ENCODE measurements at regions not wholly inside any gene's neighbourhood (a gene's known extent, or its start where the extent isn't known, plus 50 kb on each side); places are given as distances from the start of the nearest gene placed in this dataset.

DNA sequence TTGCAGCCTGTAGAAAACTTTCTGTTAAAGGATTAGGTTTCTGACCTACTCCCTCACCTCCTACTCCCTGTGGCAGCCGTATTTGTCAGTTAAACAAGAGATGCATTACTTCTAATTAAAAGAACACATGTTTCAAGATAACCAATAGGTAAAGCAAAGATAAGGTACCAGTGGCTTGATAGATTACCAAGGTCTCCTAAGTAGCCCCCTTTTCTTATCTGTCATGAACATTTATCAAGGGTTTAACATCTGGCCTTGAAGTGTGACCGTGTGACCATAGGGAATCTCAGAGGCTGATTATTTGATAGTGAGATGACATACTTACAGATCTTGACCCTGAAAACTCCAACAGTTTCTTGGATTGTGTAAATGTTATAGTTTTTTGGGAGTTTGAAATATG is 764.0 kb upstream of the EDIL3 start:
- DNase-seq (ENCODE audit: low read depth, low spot score) = no peak
- H3K4me3 ChIP-seq (ENCODE audit: low read length) = no peak overlapping the region

DNA sequence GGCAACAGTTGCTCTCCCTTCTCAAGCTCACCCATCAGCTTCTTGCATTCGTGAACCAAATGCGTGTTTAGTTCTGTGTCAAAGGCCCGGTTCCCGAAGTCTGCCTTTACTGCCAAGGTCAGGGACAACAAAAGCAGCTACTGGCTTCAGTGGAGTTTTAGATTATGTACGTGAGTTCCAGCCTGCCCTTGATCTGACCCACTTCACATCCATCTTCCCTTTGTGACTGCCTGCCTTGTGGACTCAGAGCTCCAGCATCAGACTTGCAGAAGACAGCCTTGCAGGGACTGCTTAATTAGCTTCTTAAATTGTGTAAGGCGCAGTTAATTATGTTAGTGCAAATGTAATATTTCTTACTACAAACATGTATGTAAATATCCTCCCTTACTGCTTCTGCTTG is 774.7 kb upstream of the EDIL3 start:
- H3K4me3 ChIP-seq (ENCODE audit: low read length) = no peak overlapping the region
- DNase-seq (ENCODE audit: low read depth, low spot score) = no peak

DNA sequence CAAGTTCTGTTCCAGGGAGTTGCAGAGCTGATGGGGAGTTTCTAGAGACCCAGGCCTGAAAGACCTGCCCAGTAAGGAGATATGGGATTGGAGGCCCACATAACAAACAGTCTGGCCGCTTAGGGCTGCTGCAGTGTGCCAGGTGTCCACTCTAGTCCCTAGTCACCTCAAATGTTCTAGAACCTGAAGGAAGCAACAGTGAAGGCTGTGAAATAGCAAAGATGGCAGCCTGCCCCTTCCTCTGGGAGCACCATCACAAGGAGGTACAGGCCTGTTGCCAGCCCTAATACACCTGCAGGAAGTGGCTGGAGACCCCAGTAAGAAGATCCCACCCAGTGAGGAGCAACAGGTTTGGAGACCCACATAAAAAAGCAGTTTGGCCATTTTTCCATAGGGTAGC is 783.8 kb upstream of the EDIL3 start:
- no peak for DNase-seq (ENCODE audit: low read depth, low spot score)
- H3K4me3 ChIP-seq (ENCODE audit: low read length) = no peak overlapping the region

DNA sequence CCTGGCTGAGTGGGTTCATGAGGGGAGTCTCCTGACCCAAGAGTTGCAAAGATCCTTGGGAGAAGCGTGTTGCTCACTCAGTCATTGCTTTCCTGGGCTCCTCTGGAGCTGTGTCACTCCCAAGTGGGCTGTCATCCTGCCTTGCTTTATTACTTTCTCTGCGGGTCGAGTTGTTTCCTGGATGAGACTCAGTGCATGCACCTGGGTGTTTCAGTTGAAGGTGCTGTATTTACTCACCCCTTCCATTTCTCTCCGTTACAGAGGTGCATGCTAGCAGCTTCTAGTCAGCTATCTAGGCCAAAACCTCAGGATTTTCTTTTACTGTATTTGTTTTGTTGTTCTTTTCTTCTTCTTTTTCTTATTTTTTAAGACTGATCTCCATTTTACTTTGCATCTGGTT is 785.5 kb upstream of the EDIL3 start:
- H3K4me3 ChIP-seq (ENCODE audit: low read length) = no peak overlapping the region
- peak; percentile 1 for DNase-seq (ENCODE audit: low read depth, low spot score)

DNA sequence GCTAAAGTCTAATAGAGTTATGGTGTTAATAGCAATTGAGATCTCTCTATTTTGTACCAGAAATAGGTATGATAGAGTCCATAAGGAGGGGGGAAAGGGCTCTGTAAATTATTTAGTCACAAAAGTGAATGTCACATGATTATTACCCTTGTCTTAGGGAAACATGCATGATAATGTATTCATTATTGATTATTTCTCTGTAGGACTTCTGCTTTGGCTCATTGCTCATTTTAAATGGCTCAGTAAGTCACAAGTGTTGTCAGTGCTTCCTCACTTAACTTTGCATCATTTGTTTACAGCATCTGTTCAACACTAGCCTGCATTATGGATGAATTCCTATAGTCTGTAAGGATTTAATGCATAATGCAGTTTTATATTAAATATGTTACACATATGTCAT is 788.8 kb upstream of the EDIL3 start:
- no peak overlapping the region for H3K4me3 ChIP-seq (ENCODE audit: low read length)
- DNase-seq (ENCODE audit: low read depth, low spot score) = no peak

DNA sequence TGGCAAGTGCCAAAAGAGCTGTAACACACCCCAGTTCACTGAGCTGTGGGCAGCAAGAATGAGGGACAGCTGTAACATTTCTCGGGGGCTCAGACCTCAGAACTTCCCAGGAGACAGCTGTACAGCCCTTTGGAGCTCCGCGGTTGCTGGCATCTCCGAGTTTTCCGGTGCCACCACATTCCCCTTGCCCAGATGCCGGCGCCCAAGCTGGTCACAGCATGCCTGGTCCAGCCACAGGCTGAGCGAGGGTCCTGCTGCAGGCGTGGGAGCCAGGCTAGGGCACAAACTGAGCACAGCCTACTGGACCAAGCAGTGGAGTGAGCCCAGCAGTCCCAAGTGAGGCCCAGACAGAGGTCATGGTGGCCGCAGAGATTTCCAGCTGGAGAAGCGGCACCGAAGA is 797.7 kb upstream of the EDIL3 start:
- no peak for DNase-seq (ENCODE audit: low read depth, low spot score)
- H3K4me3 ChIP-seq (ENCODE audit: low read length) = no peak overlapping the region

DNA sequence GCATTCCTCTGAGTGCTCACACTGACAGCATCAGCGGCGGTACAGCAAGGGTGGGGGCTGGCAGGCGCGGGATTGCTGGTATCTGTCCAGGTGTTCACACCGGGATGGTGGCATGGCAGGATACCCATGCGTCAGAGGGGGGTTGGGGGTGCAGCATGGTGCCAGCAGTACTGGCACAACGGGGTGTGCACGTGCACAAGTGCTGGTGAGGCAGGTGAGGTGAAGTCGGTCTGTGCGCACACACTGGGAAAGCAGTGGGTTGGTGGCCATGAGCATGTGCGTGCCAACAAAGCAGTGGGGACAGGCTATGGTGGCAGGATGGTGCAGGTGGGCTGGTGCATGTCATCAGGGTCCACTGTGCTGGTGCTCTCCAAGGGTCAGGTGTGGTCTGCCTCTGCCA is 819.6 kb upstream of the EDIL3 start:
- no peak overlapping the region for H3K4me3 ChIP-seq (ENCODE audit: low read length)
- no peak for DNase-seq (ENCODE audit: low read depth, low spot score)

DNA sequence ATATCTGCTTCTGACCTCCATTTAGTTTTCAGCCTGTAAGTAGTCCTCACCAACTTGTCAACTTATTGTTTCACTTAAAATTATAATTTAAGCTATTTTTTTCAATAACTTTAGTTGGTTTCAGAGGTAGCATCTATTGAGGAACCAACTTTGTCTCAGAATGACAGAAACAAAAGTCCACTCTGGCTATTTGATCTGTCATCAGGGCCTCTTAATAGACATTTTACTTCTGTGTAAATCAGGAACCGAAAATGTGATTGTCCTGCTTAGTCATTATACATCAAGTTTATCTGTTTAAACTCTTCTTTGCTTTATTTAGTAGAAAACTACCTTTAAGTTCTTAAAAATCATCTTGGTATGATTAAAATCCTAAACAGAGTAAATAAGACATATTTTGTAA is 820.8 kb upstream of the EDIL3 start:
- H3K4me3 ChIP-seq (ENCODE audit: low read length) = no peak overlapping the region
- no peak for DNase-seq (ENCODE audit: low read depth, low spot score)

- H3K4me3 ChIP-seq (ENCODE audit: low read length) = no peak overlapping the region
- no peak for DNase-seq (ENCODE audit: low read depth, low spot score)
Observed at GRCh38 chr5:85225388-85225787, 840.7 kb upstream of the EDIL3 start.

GRCh38 chr5:85249204-85249603 is 864.5 kb upstream of the EDIL3 start:
- DNase-seq (ENCODE audit: low read depth, low spot score) = no peak
- H3K4me3 ChIP-seq (ENCODE audit: low read length) = no peak overlapping the region

DNA sequence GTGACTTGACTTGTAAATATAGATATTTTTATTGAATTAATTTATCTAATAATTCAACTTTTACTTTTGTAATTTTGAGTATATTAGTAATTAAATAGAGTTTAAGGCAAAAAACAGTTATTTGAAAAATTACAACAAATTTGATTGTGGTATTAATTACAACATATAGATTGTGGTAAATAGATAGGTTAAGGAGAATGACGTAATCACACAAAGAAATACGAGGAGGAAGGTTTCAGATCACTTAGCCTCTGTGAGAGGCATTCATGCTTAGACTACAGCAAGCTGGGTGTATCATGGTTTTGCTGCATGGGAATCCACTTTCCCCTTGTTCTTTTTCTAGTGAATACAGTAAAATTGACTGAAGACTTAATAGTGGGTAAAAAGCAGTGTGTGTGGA is 878.4 kb upstream of the EDIL3 start:
- no peak overlapping the region for H3K4me3 ChIP-seq (ENCODE audit: low read length)
- no peak for DNase-seq (ENCODE audit: low read depth, low spot score)

- no peak overlapping the region for H3K4me3 ChIP-seq (ENCODE audit: low read length)
- no peak for DNase-seq (ENCODE audit: low read depth, low spot score)
Observed at GRCh38 chr5:85266692-85267091, 882.0 kb upstream of the EDIL3 start.

- no peak for DNase-seq (ENCODE audit: low read depth, low spot score)
- no peak overlapping the region for H3K4me3 ChIP-seq (ENCODE audit: low read length)
Observed at GRCh38 chr5:85268194-85268593, 883.5 kb upstream of the EDIL3 start.

- H3K4me3 ChIP-seq (ENCODE audit: low read length) = no peak overlapping the region
- DNase-seq (ENCODE audit: low read depth, low spot score) = no peak
Observed at GRCh38 chr5:85278193-85278592, 893.5 kb upstream of the EDIL3 start.

- H3K4me3 ChIP-seq (ENCODE audit: low read length) = no peak overlapping the region
- no peak for DNase-seq (ENCODE audit: low read depth, low spot score)
Observed at GRCh38 chr5:85288914-85289313, 904.2 kb upstream of the EDIL3 start.

DNA sequence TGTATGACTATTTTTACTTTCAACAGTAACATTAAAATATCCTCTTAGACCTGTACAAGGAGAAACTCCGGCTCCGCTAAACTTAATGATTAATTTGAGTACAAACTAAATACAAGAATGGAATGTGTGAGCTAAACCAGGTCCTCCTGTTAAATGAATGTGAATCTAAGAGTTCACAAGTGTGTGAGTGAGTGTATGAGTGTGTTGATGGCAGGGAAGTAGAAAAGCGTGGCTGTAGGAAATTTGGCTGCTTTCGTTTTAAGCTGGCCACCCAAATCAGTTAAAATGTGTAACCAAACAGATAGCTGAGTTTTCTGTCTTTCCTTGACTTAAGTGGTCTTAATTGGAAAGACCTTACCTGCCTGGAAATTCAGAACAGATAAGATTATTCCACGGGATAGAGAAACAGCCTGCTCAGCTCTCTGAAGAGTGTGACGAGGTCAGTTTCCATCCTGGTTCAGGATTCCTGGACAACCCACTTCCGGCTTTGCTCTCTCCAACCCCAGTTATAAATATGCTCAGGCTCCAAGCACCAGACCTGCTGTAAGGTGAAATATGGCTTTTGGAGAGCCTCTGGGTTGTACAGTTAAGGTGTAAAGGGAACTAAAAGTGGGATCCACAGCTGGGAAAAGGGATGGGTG is 908.6 kb upstream of the EDIL3 start:
- no peak overlapping the region for H3K4me3 ChIP-seq (ENCODE audit: low read length)
- DNase-seq (ENCODE audit: low read depth, low spot score) = no peak

DNA sequence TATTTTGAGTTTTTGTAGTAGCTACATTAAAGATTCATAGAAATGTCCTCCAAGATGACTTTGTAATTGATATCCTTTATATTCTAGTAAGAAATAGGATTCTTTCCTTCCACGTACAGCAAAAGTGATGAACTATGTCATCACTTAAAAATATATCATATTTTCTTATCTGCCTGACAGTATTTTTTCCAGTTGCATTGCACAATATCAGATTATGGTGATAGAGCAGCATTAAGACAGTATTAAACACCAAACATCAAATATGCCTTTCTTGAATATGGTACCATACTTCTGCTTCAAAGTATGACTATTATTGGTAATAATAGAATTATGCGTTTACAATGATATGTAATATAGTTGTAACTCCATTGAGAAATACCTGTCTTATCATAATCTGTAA is 919.8 kb upstream of the EDIL3 start:
- DNase-seq (ENCODE audit: low read depth, low spot score) = no peak
- H3K4me3 ChIP-seq (ENCODE audit: low read length) = no peak overlapping the region

GRCh38 chr5:85305766-85306165 is 921.1 kb upstream of the EDIL3 start:
- no peak for DNase-seq (ENCODE audit: low read depth, low spot score)
- H3K4me3 ChIP-seq (ENCODE audit: low read length) = no peak overlapping the region

DNA sequence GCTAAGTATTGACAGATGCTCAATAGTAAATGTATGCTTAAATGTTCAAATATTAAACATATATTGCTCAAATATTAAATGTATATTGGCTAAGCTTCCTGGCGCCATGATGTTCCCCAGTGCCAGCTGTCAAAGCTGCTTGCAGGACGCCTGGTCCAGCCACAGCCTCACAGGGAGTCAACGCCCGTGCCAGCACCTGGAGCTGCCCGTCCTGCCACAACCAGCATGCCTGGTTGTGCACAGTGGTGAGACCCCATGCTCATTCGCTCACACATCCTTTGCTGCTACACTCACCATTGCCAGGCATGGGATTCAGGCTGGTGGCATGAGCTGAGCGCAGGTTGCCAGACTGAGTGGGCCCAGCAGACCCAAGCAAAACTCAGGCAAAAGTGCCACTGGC is 926.9 kb upstream of the EDIL3 start:
- H3K4me3 ChIP-seq (ENCODE audit: low read length) = no peak overlapping the region
- no peak for DNase-seq (ENCODE audit: low read depth, low spot score)

DNA sequence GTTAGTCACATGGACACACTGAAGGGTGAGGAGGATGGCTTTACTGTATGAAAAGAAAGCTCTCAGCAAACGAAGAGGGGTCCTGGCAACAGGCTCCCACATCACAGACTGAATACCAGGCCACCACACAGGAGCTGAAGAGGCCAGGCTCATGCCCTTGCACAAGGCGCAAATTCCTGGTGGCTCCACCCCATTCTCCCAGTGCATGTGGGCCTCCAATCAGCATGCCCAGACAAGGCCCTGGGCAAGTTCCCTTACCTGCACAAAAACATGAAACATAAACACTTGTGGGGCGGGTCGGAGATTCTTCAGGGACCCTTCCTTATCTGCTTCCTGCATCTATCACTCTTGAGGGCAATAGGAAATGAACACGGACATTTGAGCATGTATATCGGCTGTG is 935.8 kb upstream of the EDIL3 start:
- DNase-seq (ENCODE audit: low read depth, low spot score) = no peak

DNA sequence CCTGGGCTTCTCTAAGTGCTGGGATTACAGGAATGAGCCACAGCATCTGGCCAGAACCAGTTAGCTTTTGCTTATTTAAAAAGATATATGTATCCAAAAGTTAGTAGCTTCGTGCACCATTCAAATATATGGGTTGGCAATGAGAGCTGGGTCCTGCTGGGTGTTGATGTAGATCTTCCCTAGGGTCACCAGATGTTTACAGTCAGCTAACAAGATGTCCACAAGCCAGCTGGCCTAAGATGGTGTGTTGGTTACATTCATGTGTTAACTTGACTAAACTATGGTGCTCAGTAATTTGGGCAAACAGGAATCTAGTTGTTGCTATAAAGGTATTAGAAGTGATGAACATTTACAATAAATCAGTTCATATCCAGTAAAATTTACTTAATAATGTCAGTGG is 948.6 kb upstream of the EDIL3 start:
- no peak overlapping the region for H3K4me3 ChIP-seq (ENCODE audit: low read length)
- no peak for DNase-seq (ENCODE audit: low read depth, low spot score)

More for the DNA sequence above, 935.8 kb upstream of the EDIL3 start:
- H3K4me3 ChIP-seq (ENCODE audit: low read length) = no peak overlapping the region

GRCh38 chr5:85337435-85337834 is 952.8 kb upstream of the EDIL3 start:
- no peak overlapping the region for H3K4me3 ChIP-seq (ENCODE audit: low read length)
- DNase-seq (ENCODE audit: low read depth, low spot score) = no peak
